K562 (cell line): ENCODE measurements at regions not wholly inside any gene's neighbourhood (a gene's known extent, or its start where the extent isn't known, plus 50 kb on each side); places are given as distances from the start of the nearest gene placed in this dataset.

Experiments
- ATAC-seq: fragments of 200-7000 bp; cut with Tn5 transposase; 3 replicates; pipeline ENCODE4 v1.9.1; 2020; ENCODE audit warnings: moderate library complexity
- BruUV-seq: library from RNA; stranded (reverse); fragments of 400-500 nt; replicated peaks from 2 replicates; lab custom pipeline; 2021; lab: Mats Ljungman, UMichigan
- CTCF ChIA-PET: fragments of 300-600 bp; formaldehyde crosslinking; extraction: SDS; loops from one replicate; lab custom pipeline; 2021; ENCODE audit warnings: low intra/inter-chr PET ratio; lab: Yijun Ruan, JAX
- POLR2A ChIA-PET: fragments of 300-600, 350-650 bp; sonication (Branson Sonifier 250); formaldehyde crosslinking; extraction: SDS; loops from one replicate; lab custom pipeline; 2021; ENCODE audit warnings: antibody characterized with exemption, inconsistent platforms; lab: Yijun Ruan, JAX
- DNase-seq, 4 experiments: peaks; one replicate each; pipeline versions ENCODE4 v3.0.0 to v3.0.0-alpha.2; 2011 to 2018; ENCODE audit warnings: low spot score in 3 of 4, mixed read lengths in 3 of 4; ENCODE audit errors: extremely low read depth in 1 of 4
- FAIRE-seq: peaks from 2 replicates; lab custom pipeline; 2011; peaks lifted over from hg19 to GRCh38; lab: Jason Lieb, UNC
- H2AFZ ChIP-seq: 2 replicates; pipeline ENCODE4 v1.6.0; 2011; ENCODE audit warnings: low read depth, low read length, control low read depth, inconsistent platforms
- H3K27ac ChIP-seq: fragments of 200-600 bp; 3 replicates; pipeline ENCODE4 v1.8.0; 2011; ENCODE audit warnings: low read depth, mild to moderate bottlenecking, control low read depth, inconsistent platforms, low read length, moderate library complexity, mixed read lengths; ENCODE audit errors: extremely low read depth
- H3K27me3 ChIP-seq, 2 experiments: fragments of 300-600 bp in 1 of 2; 2 replicates in 1 of 2; 3 replicates in 1 of 2; pipeline versions ENCODE4 v1.6.0 to v1.8.0; 2011; ENCODE audit warnings: inconsistent platforms in 2 of 2, low read length in 2 of 2, mild to moderate bottlenecking in 1 of 2, mixed read lengths in 1 of 2, moderate library complexity in 1 of 2; ENCODE audit not compliant: control insufficient read depth in 2 of 2, insufficient read depth in 2 of 2
- H3K36me3 ChIP-seq: fragments of 300-600 bp; 3 replicates; pipeline ENCODE4 v1.8.0; 2011; ENCODE audit warnings: mild to moderate bottlenecking, low read length, inconsistent platforms; ENCODE audit not compliant: control insufficient read depth, insufficient read depth
- H3K4me1 ChIP-seq, 2 experiments: fragments of 200-600 bp in 1 of 2; replicated peaks in 1 of 2; 2 replicates in 1 of 2; 3 replicates in 1 of 2; pipeline versions ENCODE4 v1.5.1 to v1.8.0; 2011; ENCODE audit warnings: inconsistent platforms in 2 of 2, low read length in 2 of 2, mild to moderate bottlenecking in 1 of 2, mixed read lengths in 1 of 2, moderate library complexity in 1 of 2; ENCODE audit not compliant: control insufficient read depth in 2 of 2, insufficient read depth in 2 of 2
- H3K4me2 ChIP-seq: 2 replicates; pipeline ENCODE4 v1.6.1; 2011; ENCODE audit warnings: low read length, control low read depth, inconsistent platforms, mixed read lengths; ENCODE audit not compliant: insufficient read depth
- H3K4me3 ChIP-seq: fragments of 200-600 bp; sonication (generic), shearing (Covaris generic); 2 replicates; pipeline ENCODE4 v1.5.1; 2016; ENCODE audit warnings: control low read depth, inconsistent platforms
- H3K79me2 ChIP-seq: fragments of 200-600 bp; 3 replicates; pipeline ENCODE4 v1.8.0; 2011; ENCODE audit warnings: low read length, inconsistent platforms; ENCODE audit not compliant: control insufficient read depth, insufficient read depth
- H3K9ac ChIP-seq, 2 experiments: 2 replicates each; pipeline versions ENCODE4 v1.6.0 to v1.6.1; 2011; ENCODE audit warnings: low read depth in 2 of 2, low read length in 2 of 2, control low read depth in 1 of 2, inconsistent platforms in 1 of 2, mild to moderate bottlenecking in 1 of 2, mixed read lengths in 1 of 2; ENCODE audit not compliant: insufficient read depth in 1 of 2
- H3K9me1 ChIP-seq: one replicate; pipeline ENCODE4 v1.6.0; 2011; ENCODE audit warnings: inconsistent platforms, mild to moderate bottlenecking, low read length, moderate library complexity; ENCODE audit not compliant: control insufficient read depth, insufficient read depth
- H3K9me3 ChIP-seq: replicated peaks from 2 replicates; pipeline ENCODE4 v1.5.1; 2011; ENCODE audit warnings: low read depth, low read length, inconsistent platforms; ENCODE audit not compliant: control insufficient read depth, insufficient read depth
- H4K20me1 ChIP-seq: replicated peaks from 2 replicates; pipeline ENCODE4 v1.6.1; 2011; ENCODE audit warnings: low read length, inconsistent platforms, mixed read lengths; ENCODE audit not compliant: control insufficient read depth, insufficient read depth
- ASH1L ChIP-seq: fragments of 450-650 bp; IDR thresholded peaks from 2 replicates; pipeline ENCODE4 v1.6.1; 2018; ENCODE audit warnings: borderline replicate concordance, mild to moderate bottlenecking, low read depth; ENCODE audit not compliant: partially characterized antibody
- CEBPB ChIP-seq: fragments of 450-650 bp; IDR thresholded peaks from 2 replicates; pipeline ENCODE4 v1.6.1; 2016; ENCODE audit warnings: missing genetic modification characterization, missing compliant biosample characterization
- CGGBP1 ChIP-seq: fragments of 250-450 bp; sonication (Bioruptor Pico); IDR thresholded peaks from 2 replicates; pipeline ENCODE4 v1.9.0; 2021; ENCODE audit warnings: mild to moderate bottlenecking
- FOXA3 ChIP-seq, 2 experiments: fragments of 450-650 bp in 1 of 2; sonication (generic) in 1 of 2; formaldehyde crosslinking; IDR thresholded peaks in 1 of 2; conservative IDR thresholded peaks in 1 of 2; 2 replicates each; pipeline versions ENCODE4 v1.4.0 to v1.8.0; 2020 to 2022; ENCODE audit warnings: mild to moderate bottlenecking in 2 of 2, missing genetic modification reagents in 1 of 2
- HDAC8 ChIP-seq: fragments of 450-650 bp; IDR thresholded peaks from 2 replicates; pipeline ENCODE4 v1.6.1; 2016; ENCODE audit warnings: mild to moderate bottlenecking, missing genetic modification characterization, moderate library complexity, missing compliant biosample characterization
- HINFP ChIP-seq: fragments of 450-650 bp; conservative IDR thresholded peaks from 2 replicates; pipeline ENCODE4 v1.6.1; 2016; ENCODE audit warnings: missing genetic modification characterization, low read depth, mild to moderate bottlenecking, control low read depth, missing compliant biosample characterization
- ZNF239 ChIP-seq: fragments of 250-450 bp; sonication (Bioruptor Pico); IDR thresholded peaks from 2 replicates; pipeline ENCODE4 v1.4.0; 2020; ENCODE audit warnings: mild to moderate bottlenecking
- WGBS: fragments of 100-300 bp; shearing (Covaris generic); methylation state at CpG from one replicate; pipeline ENCODE4 v1.1.6; 2016; ENCODE audit warnings: low coverage, mixed read lengths; ENCODE audit not compliant: insufficient coverage; ENCODE audit errors: missing lambda C conversion rate; 5-methylcytosine and 5-hydroxymethylcytosine counted together
- in situ Hi-C: fragments of 300-500 bp; cut with MboI; formaldehyde crosslinking; loops from 4 replicates; pipeline ENCODE4 v1.15.0; 2018; ENCODE audit warnings: inconsistent platforms, mixed read lengths
- intact Hi-C: fragments of 100-400 bp; cut with micrococcal nuclease; formaldehyde crosslinking; loops from 2 replicates; pipeline ENCODE4 v1.14.2; 2022

- CTCF ChIA-PET: no interaction called here
- H2AFZ ChIP-seq: no peak overlapping the region
- no peaks in the 10 kb centered on the region for H3K36me3 ChIP-seq
- H3K79me2 ChIP-seq: no peaks in the 10 kb centered on the region
- ATAC-seq: no peak
- no peak overlapping the region for H3K4me2 ChIP-seq
- in situ Hi-C loops: no loop called here
- no peak overlapping the region for H3K4me3 ChIP-seq
- no peaks in the 10 kb centered on the region for H4K20me1 ChIP-seq
- 0% methylated on average over 5 of the region's 5 CpGs for WGBS
- no peaks in the 10 kb centered on the region; a peak in 1 of 5 replicates for H3K27me3 ChIP-seq
- intact Hi-C loops: no loop called here
- no TSS peak for BruUV-seq
- H3K4me1 ChIP-seq: no peaks in the 10 kb centered on the region
- TF ChIP-seq ZNF239 (CRISPR knock-in tag) (no peak), CEBPB (tag) (no peak), FOXA3 (CRISPR knock-in tag; conservative IDR thresholded peaks at IDR 0.05 in 1 of 2, IDR thresholded peaks at IDR 0.05 in 1 of 2) (no peak), CGGBP1 (CRISPR knock-in tag) (no peak), HDAC8 (tag) (no peak), ASH1L (no peak), HINFP (tag) (no peak)
- H3K9me1 ChIP-seq: no peaks in the 10 kb centered on the region
- no peaks in the 10 kb centered on the region for H3K9me3 ChIP-seq
- no peak overlapping the region for H3K27ac ChIP-seq
- FAIRE-seq: no peak
- H3K9ac ChIP-seq: no peak overlapping the region
- DNase-seq: no peak
- POLR2A ChIA-PET: no interaction called here
Observed at GRCh38 chr19:32178401-32178800, 167.0 kb upstream of the ZNF507 start.
